ENCODE measurements at regions not wholly inside any gene's neighbourhood (a gene's known extent, or its start where the extent isn't known, plus 50 kb on each side); places are given as distances from the start of the nearest gene placed in this dataset.

DNA sequence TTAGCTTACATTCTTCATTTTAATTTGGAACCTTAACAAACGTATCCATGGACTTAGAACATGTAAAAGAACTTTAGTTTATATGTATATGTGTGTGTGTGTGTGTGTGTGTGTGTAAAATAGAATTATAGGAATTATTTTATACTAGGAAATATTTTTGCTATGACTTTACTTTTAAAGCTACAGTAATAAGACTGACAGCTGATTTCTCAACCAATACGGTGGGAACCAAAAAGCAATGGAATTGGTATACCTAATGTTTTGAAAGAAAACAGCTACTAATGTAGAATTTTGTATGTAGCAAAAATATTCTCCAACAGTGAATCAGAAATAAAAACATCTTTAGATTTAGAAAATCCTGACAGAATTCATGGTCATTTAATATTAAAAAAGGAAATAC is 146.5 kb upstream of the ARL4C start:
- H3K9me3 ChIP-seq = no peaks in the 10 kb centered on the region
- no peak for DNase-seq
- H3K4me1 ChIP-seq = no peaks in the 10 kb centered on the region
- H3K4me3 ChIP-seq = no peak overlapping the region
- H3K27me3 ChIP-seq = no peaks in the 10 kb centered on the region
- intact Hi-C loops (cut with DNase I; ENCODE audit: low total_unique reads) = no loop called here
- TF ChIP-seq, protein P1, sequence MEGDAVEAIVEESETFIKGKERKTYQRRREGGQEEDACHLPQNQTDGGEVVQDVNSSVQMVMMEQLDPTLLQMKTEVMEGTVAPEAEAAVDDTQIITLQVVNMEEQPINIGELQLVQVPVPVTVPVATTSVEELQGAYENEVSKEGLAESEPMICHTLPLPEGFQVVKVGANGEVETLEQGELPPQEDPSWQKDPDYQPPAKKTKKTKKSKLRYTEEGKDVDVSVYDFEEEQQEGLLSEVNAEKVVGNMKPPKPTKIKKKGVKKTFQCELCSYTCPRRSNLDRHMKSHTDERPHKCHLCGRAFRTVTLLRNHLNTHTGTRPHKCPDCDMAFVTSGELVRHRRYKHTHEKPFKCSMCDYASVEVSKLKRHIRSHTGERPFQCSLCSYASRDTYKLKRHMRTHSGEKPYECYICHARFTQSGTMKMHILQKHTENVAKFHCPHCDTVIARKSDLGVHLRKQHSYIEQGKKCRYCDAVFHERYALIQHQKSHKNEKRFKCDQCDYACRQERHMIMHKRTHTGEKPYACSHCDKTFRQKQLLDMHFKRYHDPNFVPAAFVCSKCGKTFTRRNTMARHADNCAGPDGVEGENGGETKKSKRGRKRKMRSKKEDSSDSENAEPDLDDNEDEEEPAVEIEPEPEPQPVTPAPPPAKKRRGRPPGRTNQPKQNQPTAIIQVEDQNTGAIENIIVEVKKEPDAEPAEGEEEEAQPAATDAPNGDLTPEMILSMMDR (IDR thresholded peaks at IDR 0.05) = no peak
- no peak for TF ChIP-seq POLR2A (IDR thresholded peaks at IDR 0.05)
- H3K27ac ChIP-seq = no peak overlapping the region
- WGBS, 2 donors = 76 to 81% methylated on average over 2 of the region's 2 CpGs
- H3K36me3 ChIP-seq (ENCODE audit: low read depth, missing control alignments) = no peaks in the 10 kb centered on the region

DNA sequence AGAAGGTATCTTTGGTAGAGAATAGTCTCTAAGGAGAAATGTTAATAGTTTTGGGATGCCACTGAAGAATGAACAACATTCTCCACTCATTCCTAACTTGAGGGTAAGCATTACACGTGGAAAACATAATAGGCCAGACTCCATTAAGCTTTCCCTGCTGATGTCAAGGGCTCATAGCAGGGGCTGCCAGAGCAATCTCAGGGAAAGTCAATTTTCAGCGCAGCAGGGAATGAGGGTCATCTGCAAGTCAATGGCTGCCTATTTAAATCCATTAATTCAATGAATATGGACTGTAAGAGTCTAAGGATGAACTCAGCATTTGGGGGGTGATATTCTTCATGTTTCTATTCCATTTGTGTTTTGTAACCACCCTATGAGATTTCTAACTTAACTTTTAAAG is 144.2 kb upstream of the ARL4C start:
- DNase-seq = no peak
- WGBS, 2 donors = 65 to 79% methylated on average over 2 of the region's 2 CpGs
- no peaks in the 10 kb centered on the region for H3K9me3 ChIP-seq

DNA sequence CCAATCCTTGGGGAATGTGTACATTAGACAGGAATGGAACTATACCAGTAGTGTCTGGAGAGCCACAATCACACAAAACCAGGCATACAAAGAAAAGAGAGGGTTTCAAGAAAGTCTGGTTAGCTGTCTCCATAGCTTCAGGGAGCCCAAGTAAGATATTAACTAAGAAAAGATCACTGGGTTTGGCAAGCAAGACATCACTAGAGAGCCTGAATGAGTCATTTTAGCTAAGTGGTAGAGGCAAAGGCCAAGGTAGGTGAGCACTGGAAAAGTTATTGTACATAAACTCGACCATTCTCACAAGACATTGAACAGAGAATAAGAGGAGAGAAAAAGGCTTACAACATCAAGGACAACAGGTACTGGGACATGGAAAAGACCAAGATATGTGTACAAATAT is 143.8 kb upstream of the ARL4C start:
- Histone ChIP-seq H3K4me1 (no peaks in the 10 kb centered on the region), H3K27me3 (no peaks in the 10 kb centered on the region), H3K4me3 (no peak overlapping the region), H3K9me3 (no peaks in the 10 kb centered on the region), H3K36me3 (ENCODE audit: low read depth, missing control alignments) (no peaks in the 10 kb centered on the region), H3K27ac (no peak overlapping the region)
- WGBS, 2 donors = 70 to 96% methylated on average over 1 of the region's 1 CpG
- intact Hi-C loops (cut with DNase I; ENCODE audit: low total_unique reads) = no loop called here
- DNase-seq = no peak
- TF ChIP-seq, protein P1 (IDR thresholded peaks at IDR 0.05) = no peak
- no peak for TF ChIP-seq POLR2A (IDR thresholded peaks at IDR 0.05)

More for the DNA sequence above, 144.2 kb upstream of the ARL4C start:
- H3K4me3 ChIP-seq = no peak overlapping the region
- H3K36me3 ChIP-seq (ENCODE audit: low read depth, missing control alignments) = no peaks in the 10 kb centered on the region
- TF ChIP-seq POLR2A (IDR thresholded peaks at IDR 0.05) = no peak
- TF ChIP-seq, protein P1 (IDR thresholded peaks at IDR 0.05) = no peak
- no peaks in the 10 kb centered on the region for H3K27me3 ChIP-seq
- H3K27ac ChIP-seq = no peak overlapping the region
- intact Hi-C loops (cut with DNase I; ENCODE audit: low total_unique reads) = no loop called here
- H3K4me1 ChIP-seq = no peaks in the 10 kb centered on the region

DNA sequence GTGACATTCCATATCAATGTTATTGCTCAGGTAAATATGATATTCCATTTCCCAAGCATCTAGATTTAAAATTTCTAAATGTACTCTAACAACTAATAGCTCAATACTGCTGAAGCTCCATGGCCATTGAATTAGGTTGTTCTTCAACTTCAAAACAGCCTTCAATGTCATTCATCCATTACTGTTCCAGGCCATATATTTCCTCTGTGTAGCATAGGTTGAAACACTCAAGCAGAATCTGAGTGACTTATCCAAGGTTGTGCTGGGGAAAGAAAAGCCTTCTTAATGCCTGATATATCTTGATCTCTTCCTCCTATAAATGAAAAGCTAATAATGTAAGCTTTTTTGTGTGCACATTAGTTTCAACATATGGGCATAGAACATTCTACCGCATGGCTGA is 142.1 kb upstream of the ARL4C start:
- no peaks in the 10 kb centered on the region for H3K4me1 ChIP-seq
- WGBS, 2 donors = 98 to 100% methylated on average over 1 of the region's 1 CpG
- intact Hi-C loops (cut with DNase I; ENCODE audit: low total_unique reads) = no loop called here
- TF ChIP-seq POLR2A (IDR thresholded peaks at IDR 0.05) = no peak
- TF ChIP-seq, protein P1 (IDR thresholded peaks at IDR 0.05) = no peak
- no peaks in the 10 kb centered on the region for H3K9me3 ChIP-seq
- H3K4me3 ChIP-seq = no peak overlapping the region
- H3K36me3 ChIP-seq (ENCODE audit: low read depth, missing control alignments) = no peaks in the 10 kb centered on the region
- H3K27ac ChIP-seq = no peak overlapping the region
- DNase-seq = no peak
- no peaks in the 10 kb centered on the region for H3K27me3 ChIP-seq

DNA sequence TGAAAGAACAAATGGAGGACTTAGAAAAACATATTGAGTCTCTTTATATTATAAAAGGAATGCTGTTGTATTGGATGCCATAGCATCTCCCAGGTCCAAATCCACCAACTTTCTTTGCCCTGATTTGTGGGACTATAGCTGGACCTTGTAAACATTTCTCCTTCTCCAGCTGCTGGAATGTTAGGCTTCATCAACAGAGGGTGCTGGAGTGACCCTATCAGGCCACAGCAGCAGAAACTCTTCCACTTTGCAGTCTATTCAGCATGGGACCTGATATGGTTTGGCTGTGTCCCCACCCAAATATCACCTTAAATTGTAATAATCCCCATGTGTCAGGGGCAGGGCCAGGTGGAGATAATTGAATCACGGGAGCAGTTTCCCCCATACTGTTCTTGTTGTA is 138.4 kb upstream of the ARL4C start:
- no peak for TF ChIP-seq POLR2A (IDR thresholded peaks at IDR 0.05)
- TF ChIP-seq, protein P1 (IDR thresholded peaks at IDR 0.05) = no peak
- Histone ChIP-seq H3K9me3 (no peaks in the 10 kb centered on the region), H3K36me3 (ENCODE audit: low read depth, missing control alignments) (no peaks in the 10 kb centered on the region), H3K27ac (no peak overlapping the region), H3K4me1 (no peaks in the 10 kb centered on the region), H3K27me3 (no peaks in the 10 kb centered on the region), H3K4me3 (no peak overlapping the region)
- intact Hi-C loops (cut with DNase I; ENCODE audit: low total_unique reads) = no loop called here
- DNase-seq = no peak
- WGBS, 2 donors = 85 to 86% methylated on average over 1 of the region's 1 CpG
